ENCODE measurements at regions not wholly inside any gene's neighbourhood (a gene's known extent, or its start where the extent isn't known, plus 50 kb on each side); places are given as distances from the start of the nearest gene placed in this dataset.

- TF ChIP-seq EZH2 (IDR thresholded peaks at IDR 0.05; ENCODE audit: borderline replicate concordance, low read length), result no peak
- TF ChIP-seq CTCF (conservative IDR thresholded peaks at IDR 0.05 in 1 of 2, IDR thresholded peaks at IDR 0.05 in 1 of 2; ENCODE audit: extremely low read depth in 1 of 2, insufficient read depth in 1 of 2, low read depth in 1 of 2, low read length in 2 of 2), result no peak
These were observed 115.4 kb downstream of the CCDC34 start for GRCh38 chr11:27247660-27248059.
